Panc1 (cell line): ENCODE measurements at regions not wholly inside any gene's neighbourhood (a gene's known extent, or its start where the extent isn't known, plus 50 kb on each side); places are given as distances from the start of the nearest gene placed in this dataset.

ENCODE experiments used
- ATAC-seq: fragments of 200-7000 bp; cut with Tn5 transposase; 2 replicates; pipeline ENCODE4 v1.9.1; 2020; ENCODE audit warnings: mild to moderate bottlenecking, moderate library complexity
- BruUV-seq: library from RNA; stranded (reverse); fragments of 400-500 nt; replicated peaks from 2 replicates; lab custom pipeline; 2021; lab: Mats Ljungman, UMichigan
- CTCF ChIA-PET: fragments of 300-600 bp; sonication (Branson Sonifier 250); formaldehyde crosslinking; loops from one replicate; lab custom pipeline; 2022; ENCODE audit warnings: antibody characterized with exemption; lab: Charles Lee
- POLR2A ChIA-PET: fragments of 300-600 bp; sonication (Branson Sonifier 250); formaldehyde crosslinking; loops from one replicate; lab custom pipeline; 2022; ENCODE audit warnings: antibody characterized with exemption; lab: Charles Lee
- DNase-seq: peaks from one replicate; pipeline ENCODE4 v3.0.0-alpha.2; 2010; ENCODE audit warnings: low read depth, low spot score
- H3K27ac ChIP-seq: 2 replicates; pipeline ENCODE4 v1.5.1; 2011; ENCODE audit warnings: mild to moderate bottlenecking, low read length, inconsistent platforms
- H3K27me3 ChIP-seq: fragments of 200-500 bp; sonication (Bioruptor generic); 2 replicates; pipeline ENCODE4 v1.6.0; 2014; ENCODE audit warnings: low read length, inconsistent platforms; ENCODE audit not compliant: control insufficient read depth, insufficient read depth
- H3K36me3 ChIP-seq: fragments of 200-500 bp; sonication (Bioruptor generic); 2 replicates; pipeline ENCODE4 v1.5.1; 2014; ENCODE audit warnings: inconsistent platforms, mild to moderate bottlenecking, low read length, moderate library complexity; ENCODE audit not compliant: control insufficient read depth, insufficient read depth
- H3K4me1 ChIP-seq: 2 replicates; pipeline ENCODE4 v1.5.1; 2011; ENCODE audit warnings: inconsistent platforms, mild to moderate bottlenecking, low read length, moderate library complexity; ENCODE audit not compliant: control insufficient read depth, insufficient read depth
- H3K4me3 ChIP-seq, 2 experiments: 2 replicates each; pipeline ENCODE4 v1.5.1; 2011 to 2012; ENCODE audit warnings: low read depth in 2 of 2, low read length in 2 of 2, mild to moderate bottlenecking in 2 of 2, inconsistent platforms in 1 of 2, moderate library complexity in 1 of 2
- H3K9me3 ChIP-seq: fragments of 200-500 bp; sonication (Bioruptor generic); 2 replicates; pipeline ENCODE4 v1.5.1; 2014; ENCODE audit warnings: low read depth, mild to moderate bottlenecking, inconsistent platforms, low read length, moderate library complexity; ENCODE audit not compliant: control insufficient read depth, insufficient read depth
- POLR2AphosphoS5 ChIP-seq: IDR thresholded peaks from 2 replicates; pipeline ENCODE4 v1.6.1; 2012; ENCODE audit warnings: mild to moderate bottlenecking, low read depth, low read length, moderate library complexity
- SIN3A ChIP-seq: IDR thresholded peaks from 2 replicates; pipeline ENCODE4 v1.6.1; 2012; ENCODE audit warnings: low read depth, mild to moderate bottlenecking, low read length, moderate library complexity, borderline replicate concordance; ENCODE audit not compliant: insufficient read depth
- TCF7L2 ChIP-seq: IDR thresholded peaks from 2 replicates; pipeline ENCODE4 v1.6.1; 2011; ENCODE audit warnings: mild to moderate bottlenecking, low read depth, low read length, inconsistent platforms
- in situ Hi-C: cut with HindIII; loops from 2 replicates; pipeline ENCODE4 v1.10.0; 2016; ENCODE audit warnings: low sequenced_read_pairs, low pct_unique_long_range_greater_than_20kb
- intact Hi-C: fragments of 100-400 bp; cut with micrococcal nuclease; formaldehyde crosslinking; loops from one replicate; pipeline ENCODE4 v1.10.0; 2022; ENCODE audit not compliant: unreplicated experiment
- TF ChIP-seq, protein P1 (sequence below), 2 experiments: IDR thresholded peaks; 2 replicates each; pipeline ENCODE4 v1.6.1; 2011 to 2012; ENCODE audit warnings: low read depth in 2 of 2, control low read depth in 1 of 2, low read length in 1 of 2, mild to moderate bottlenecking in 1 of 2, moderate library complexity in 1 of 2; ENCODE audit not compliant: insufficient read depth in 1 of 2
- TF ChIP-seq, protein P2 (sequence below): fragments of 450-650 bp; IDR thresholded peaks from 2 replicates; pipeline ENCODE4 v1.5.1; 2017; ENCODE audit warnings: mild to moderate bottlenecking

DNA sequence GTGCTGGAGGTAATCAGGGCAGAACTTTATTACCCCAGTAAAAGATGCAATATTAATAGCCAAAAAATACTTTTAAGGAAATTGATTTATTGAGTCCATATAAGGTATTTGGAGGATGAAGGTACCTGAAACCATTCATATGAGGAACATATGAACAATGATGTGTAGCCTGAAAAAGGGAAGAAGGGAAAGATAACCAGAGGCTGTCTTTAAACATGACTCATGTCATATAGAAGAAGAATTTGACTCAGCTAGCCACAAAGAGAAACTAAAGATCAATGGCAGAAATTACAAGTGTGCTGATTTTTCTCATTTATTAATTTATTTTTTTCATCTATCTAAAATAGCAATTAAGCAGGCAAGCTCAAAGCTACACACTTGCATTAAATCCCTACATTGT, 136.2 kb upstream of the DUSP10 start:
- Histone ChIP-seq H3K4me1 (no peaks in the 10 kb centered on the region), H3K4me3 (no peak overlapping the region), H3K27me3 (no peaks in the 10 kb centered on the region), H3K9me3 (no peaks in the 10 kb centered on the region), H3K36me3 (no peaks in the 10 kb centered on the region), H3K27ac (no peak overlapping the region)
- intact Hi-C loops: no loop called here
- ATAC-seq: no peak
- no peak for DNase-seq
- ChIA-PET CTCF (no interaction called here), POLR2A (no interaction called here)
- in situ Hi-C loops: no loop called here
- no TSS peak for BruUV-seq
- TF ChIP-seq, protein P1, sequence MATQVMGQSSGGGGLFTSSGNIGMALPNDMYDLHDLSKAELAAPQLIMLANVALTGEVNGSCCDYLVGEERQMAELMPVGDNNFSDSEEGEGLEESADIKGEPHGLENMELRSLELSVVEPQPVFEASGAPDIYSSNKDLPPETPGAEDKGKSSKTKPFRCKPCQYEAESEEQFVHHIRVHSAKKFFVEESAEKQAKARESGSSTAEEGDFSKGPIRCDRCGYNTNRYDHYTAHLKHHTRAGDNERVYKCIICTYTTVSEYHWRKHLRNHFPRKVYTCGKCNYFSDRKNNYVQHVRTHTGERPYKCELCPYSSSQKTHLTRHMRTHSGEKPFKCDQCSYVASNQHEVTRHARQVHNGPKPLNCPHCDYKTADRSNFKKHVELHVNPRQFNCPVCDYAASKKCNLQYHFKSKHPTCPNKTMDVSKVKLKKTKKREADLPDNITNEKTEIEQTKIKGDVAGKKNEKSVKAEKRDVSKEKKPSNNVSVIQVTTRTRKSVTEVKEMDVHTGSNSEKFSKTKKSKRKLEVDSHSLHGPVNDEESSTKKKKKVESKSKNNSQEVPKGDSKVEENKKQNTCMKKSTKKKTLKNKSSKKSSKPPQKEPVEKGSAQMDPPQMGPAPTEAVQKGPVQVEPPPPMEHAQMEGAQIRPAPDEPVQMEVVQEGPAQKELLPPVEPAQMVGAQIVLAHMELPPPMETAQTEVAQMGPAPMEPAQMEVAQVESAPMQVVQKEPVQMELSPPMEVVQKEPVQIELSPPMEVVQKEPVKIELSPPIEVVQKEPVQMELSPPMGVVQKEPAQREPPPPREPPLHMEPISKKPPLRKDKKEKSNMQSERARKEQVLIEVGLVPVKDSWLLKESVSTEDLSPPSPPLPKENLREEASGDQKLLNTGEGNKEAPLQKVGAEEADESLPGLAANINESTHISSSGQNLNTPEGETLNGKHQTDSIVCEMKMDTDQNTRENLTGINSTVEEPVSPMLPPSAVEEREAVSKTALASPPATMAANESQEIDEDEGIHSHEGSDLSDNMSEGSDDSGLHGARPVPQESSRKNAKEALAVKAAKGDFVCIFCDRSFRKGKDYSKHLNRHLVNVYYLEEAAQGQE (IDR thresholded peaks at IDR 0.05; ENCODE audit: insufficient read depth in 1 of 2, low read depth in 2 of 2, low read length in 1 of 2): no peak
- TF ChIP-seq POLR2AphosphoS5 (no peak), SIN3A (no peak), TCF7L2 (no peak)
- TF ChIP-seq, protein P2, sequence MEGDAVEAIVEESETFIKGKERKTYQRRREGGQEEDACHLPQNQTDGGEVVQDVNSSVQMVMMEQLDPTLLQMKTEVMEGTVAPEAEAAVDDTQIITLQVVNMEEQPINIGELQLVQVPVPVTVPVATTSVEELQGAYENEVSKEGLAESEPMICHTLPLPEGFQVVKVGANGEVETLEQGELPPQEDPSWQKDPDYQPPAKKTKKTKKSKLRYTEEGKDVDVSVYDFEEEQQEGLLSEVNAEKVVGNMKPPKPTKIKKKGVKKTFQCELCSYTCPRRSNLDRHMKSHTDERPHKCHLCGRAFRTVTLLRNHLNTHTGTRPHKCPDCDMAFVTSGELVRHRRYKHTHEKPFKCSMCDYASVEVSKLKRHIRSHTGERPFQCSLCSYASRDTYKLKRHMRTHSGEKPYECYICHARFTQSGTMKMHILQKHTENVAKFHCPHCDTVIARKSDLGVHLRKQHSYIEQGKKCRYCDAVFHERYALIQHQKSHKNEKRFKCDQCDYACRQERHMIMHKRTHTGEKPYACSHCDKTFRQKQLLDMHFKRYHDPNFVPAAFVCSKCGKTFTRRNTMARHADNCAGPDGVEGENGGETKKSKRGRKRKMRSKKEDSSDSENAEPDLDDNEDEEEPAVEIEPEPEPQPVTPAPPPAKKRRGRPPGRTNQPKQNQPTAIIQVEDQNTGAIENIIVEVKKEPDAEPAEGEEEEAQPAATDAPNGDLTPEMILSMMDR: no peak

DNA sequence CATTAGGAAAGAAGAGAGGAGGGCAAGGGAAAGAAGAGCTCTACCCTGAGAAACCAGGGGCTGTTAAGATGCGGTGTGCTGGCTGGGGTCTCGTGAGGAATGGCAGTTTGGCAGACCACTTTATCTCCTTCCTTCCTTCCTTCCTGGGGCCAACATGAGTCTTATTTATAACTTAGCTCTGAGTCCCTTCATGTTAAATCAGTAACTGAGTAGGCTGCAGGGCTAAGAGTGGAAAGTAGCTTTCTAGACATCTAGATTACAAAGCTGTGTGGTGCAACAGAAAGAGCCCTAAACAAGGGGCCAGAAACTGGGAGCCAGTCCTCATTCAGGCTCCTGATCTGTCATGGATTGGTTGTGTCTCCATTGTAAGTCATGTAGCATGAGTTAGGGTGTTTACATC, 135.4 kb upstream of the DUSP10 start:
- DNase-seq (no peak), ATAC-seq (no peak)
- intact Hi-C loops (no loop called here), in situ Hi-C loops (no loop called here)
- TF ChIP-seq POLR2AphosphoS5 (no peak), SIN3A (no peak), TCF7L2 (no peak)
- TF ChIP-seq, protein P2: no peak
- TF ChIP-seq, protein P1 (IDR thresholded peaks at IDR 0.05; ENCODE audit: insufficient read depth in 1 of 2, low read depth in 2 of 2, low read length in 1 of 2): no peak
- POLR2A ChIA-PET: no interaction called here
- Histone ChIP-seq H3K4me3 (no peak overlapping the region), H3K4me1 (no peaks in the 10 kb centered on the region), H3K36me3 (no peaks in the 10 kb centered on the region), H3K9me3 (no peaks in the 10 kb centered on the region), H3K27ac (no peak overlapping the region), H3K27me3 (no peaks in the 10 kb centered on the region)
- no TSS peak for BruUV-seq
- CTCF ChIA-PET: interaction anchor here (0.6 kb wide), 1 partner anchor 994 kb away, joined by 3 read pairs; no protein-coding TSS in a partner anchor
